Fibroblast of skin of scalp (primary cell): ENCODE measurements at regions not wholly inside any gene's neighbourhood (a gene's known extent, or its start where the extent isn't known, plus 50 kb on each side); places are given as distances from the start of the nearest gene placed in this dataset.

ENCODE experiments used
- DNase-seq: peaks from one replicate; pipeline ENCODE4 v3.0.0-alpha.2; 2013

GRCh38 chr9:95822583-95823431 is 52.7 kb upstream of the ERCC6L2 start:
- peak; percentile 73 for DNase-seq

GRCh38 chr9:95822015-95822414 is 53.5 kb upstream of the ERCC6L2 start:
- DNase-seq = peak; percentile 9

DNA sequence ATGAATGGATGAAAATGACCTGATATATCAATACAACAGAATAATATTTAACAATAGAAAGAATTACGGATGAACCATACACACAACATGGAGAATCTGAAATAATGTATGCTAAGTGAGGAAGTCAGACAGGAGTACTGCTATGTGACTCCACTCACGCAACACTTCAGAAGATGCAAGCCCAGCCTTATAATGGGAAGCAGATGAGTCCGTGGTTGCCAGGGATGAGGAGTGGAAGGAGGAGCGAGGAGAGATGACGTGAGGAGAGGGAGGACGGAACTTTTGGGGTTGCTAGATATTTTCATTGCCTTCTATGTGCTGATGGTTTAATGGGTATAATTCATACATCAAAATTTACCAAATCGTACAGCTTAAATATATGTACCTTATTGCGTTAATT is 55.4 kb upstream of the ERCC6L2 start:
- DNase-seq = peak; percentile 67

GRCh38 chr9:95819636-95820035 is 55.9 kb upstream of the ERCC6L2 start:
- DNase-seq = no peak

DNA sequence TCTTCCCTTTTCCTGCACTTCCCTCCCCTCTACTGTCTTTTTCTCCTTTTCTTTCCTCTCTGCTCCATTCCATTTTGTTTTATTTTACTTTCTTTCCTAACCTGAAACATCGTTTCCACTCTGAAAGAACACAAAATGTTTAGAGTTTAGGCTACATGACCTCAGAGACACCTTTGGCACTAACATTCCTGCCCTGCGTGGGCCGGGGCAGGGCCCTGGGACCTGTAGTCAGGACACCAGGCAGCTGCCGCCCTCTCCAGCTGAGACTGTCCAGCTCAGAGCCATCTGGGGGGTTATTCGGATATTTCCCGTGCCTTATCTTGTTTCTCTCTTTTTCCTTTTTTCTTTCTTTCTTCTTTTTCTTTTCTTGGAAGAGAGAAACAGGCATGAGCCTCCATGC is 58.3 kb upstream of the ERCC6L2 start:
- DNase-seq = no peak

- DNase-seq = no peak
These were observed 58.8 kb upstream of the ERCC6L2 start for GRCh38 chr9:95816716-95817115.

DNA sequence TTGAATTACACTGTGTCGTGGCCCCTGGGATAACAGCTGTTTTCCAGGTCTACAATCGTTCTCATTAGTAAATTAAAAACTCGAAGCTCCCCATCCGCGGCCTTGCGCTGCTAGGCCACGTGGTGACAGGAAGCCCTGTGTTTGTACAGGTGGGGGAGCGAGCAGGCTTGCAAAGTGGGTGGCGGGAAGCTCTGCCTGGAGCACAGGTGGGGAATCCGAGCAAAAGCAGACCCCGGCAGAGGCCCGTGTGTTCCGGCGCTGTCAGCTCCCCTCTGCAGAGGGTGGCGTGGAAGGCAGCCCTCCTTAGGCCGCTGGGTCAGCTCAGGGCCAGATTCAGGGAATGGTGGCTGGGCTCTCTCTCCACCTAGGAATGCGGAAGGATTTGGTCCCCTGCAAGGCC is 59.5 kb upstream of the ERCC6L2 start:
- DNase-seq = no peak

- DNase-seq = no peak
These were observed 60.4 kb upstream of the ERCC6L2 start for GRCh38 chr9:95815133-95815532.

DNA sequence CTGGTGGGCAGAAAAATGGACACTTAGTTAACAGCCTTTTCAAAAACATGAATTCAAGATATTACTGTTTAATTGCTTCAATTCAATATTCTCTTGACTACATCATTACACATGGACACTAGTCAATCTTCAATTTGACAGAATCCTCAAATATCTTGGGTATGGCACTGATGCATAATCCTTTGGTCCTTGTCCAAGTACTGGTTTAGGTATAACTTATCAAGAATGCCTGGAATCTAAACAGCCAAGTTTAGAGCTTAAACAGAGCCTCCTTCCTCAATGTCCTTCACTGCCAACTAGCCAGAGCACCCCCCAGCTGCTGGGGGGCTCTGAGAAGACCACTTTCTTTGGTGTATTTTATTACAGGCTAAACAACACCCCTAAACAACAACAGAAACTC is 61.6 kb upstream of the ERCC6L2 start:
- DNase-seq = no peak

DNA sequence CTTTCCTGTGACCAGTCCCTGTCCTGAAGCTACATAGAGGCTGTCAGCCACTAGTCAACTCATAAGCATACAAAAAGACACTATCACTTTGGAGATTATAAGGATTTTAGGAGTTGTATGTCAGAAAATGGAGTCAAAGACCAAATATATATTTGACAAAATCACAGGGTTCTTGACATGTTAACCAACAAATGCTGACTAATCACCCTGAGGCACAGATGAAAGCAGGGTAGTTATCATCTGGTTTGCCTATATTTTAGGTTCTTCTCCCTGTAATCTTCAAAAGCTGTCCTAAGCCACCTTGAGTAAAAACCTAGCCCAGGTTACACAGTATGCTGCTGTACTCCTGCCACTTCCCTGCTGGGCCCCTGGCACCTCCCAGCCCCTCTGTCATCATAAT is 64.7 kb upstream of the ERCC6L2 start:
- no peak for DNase-seq

DNA sequence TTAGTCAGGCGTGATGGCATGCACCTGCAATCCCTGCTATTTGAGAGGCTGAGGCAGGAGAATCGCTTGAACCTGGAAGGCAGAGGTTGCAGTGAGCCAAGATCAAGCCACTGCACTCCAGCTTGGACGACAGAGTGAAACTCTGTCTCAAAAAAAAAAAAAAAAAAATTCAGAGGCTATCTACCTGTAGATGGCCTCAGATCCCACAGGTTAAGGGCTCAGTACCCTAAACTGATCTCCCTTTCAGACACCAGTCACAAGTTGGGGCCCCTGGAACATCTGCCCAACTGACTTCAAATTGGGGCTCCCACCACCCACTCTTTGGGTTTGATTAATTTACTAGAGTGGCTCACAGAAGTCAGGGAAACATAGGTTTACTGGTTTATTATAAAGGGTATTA is 65.4 kb upstream of the ERCC6L2 start:
- no peak for DNase-seq

GRCh38 chr9:95809686-95810085 is 65.8 kb upstream of the ERCC6L2 start:
- DNase-seq = no peak

- DNase-seq = peak; percentile 63
These were observed 67.5 kb upstream of the ERCC6L2 start for GRCh38 chr9:95808011-95808410.

- no peak for DNase-seq
These were observed 68.1 kb upstream of the ERCC6L2 start for GRCh38 chr9:95807326-95807947.

DNA sequence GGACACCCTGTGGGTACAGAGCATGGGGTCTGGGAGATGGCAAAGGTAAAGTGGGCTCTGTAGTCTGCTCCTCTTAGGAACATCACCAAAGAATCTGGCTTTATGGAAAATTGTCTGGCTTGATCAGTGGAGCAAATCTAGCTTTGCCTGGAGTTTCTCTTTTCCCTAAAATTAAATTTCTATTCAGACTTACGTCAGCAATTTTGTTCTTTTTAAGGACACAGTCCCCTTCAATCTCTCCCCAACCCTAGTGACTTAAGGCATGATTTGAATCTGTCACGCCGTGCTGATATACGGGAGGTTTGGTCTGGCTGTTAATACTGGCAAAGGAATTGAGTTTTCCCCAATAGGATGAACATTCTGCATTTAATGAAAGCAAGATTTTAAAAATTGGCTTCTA is 72.3 kb upstream of the ERCC6L2 start:
- no peak for DNase-seq

GRCh38 chr9:95801797-95802196 is 73.7 kb upstream of the ERCC6L2 start:
- no peak for DNase-seq

GRCh38 chr9:95796029-95796428 is 79.5 kb upstream of the ERCC6L2 start:
- no peak for DNase-seq

- DNase-seq = peak; percentile 98
These were observed 81.3 kb upstream of the ERCC6L2 start for GRCh38 chr9:95793924-95794828.

- no peak for DNase-seq
These were observed 83.8 kb upstream of the ERCC6L2 start for GRCh38 chr9:95791695-95792094.

DNA sequence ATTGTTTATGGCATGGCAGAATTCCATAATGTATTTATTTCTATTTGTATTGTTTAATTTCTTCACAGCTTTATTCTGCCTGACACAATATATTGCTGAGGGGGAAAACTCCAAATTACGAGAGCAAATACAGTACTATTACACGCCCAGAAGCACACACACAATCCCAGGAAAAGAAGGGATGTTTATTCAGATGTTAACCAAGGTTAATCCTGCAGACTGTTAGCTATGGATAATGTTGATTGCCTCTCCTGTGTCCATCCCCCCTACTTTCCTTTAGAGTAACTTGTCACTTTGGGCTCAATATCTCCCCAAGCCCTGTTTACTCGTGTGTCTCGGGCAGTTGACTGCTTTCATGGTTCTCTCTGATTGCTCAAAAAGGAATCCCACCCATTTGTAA is 84.2 kb upstream of the ERCC6L2 start:
- DNase-seq = no peak

DNA sequence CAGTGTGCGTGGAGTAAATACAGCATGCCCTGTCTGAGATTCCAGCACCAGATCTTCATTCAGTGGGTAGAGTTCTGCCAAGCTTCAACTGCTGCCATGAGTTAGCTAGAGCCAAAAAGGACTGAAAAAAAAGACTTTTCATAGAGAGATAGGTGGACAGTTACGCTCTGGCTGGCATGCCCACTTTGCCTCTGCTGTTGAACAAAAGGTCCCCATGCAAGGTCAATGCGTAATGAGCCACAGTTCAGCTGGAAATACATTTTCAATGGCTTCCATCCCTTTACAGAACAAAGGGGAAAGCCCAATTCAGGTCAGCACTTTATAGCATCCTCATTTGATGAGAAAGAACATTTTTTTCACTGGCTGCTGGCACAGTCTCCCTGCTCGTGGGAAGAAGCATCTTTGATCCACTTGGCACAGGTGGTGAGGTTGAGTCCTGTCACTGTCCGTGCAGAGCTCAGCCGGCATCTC is 86.9 kb upstream of the ERCC6L2 start:
- DNase-seq = no peak

- peak; percentile 74 for DNase-seq
These were observed 87.5 kb upstream of the ERCC6L2 start for GRCh38 chr9:95788021-95788420.

- DNase-seq = no peak
These were observed 90.3 kb upstream of the ERCC6L2 start for GRCh38 chr9:95785209-95785608.
